ENCODE measurements at regions not wholly inside any gene's neighbourhood (a gene's known extent, or its start where the extent isn't known, plus 50 kb on each side); places are given as distances from the start of the nearest gene placed in this dataset.
"Not testable (repeated sequence)": the region's sequence is repeated elsewhere in the genome, so short reads cannot be mapped to it uniquely, and the experiment has no call there.

DNA sequence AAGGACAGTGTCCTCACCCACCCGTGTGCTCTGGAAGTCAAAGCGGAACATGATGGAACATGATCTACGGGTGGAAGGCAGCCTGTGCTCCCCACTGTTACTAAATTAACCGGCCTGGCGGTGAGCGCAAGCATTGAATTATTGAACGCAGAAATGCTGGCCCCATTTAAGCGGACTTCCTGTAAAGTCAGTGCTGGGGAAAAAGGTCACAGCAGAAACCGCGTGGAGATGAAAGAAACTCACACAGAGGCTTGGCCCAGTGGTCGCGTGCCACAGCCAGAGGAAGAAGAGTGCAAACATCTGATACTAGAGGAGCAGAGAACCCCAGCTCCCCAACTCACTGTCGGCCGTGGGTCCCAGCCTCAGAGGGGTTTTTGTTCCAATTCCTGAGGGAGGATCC lies 321.2 kb downstream of the ADGRD1 start:
- Histone ChIP-seq H3K27ac (no peak overlapping the region), H3K9me3 (no peaks in the 10 kb centered on the region), H3K27me3 (no peaks in the 10 kb centered on the region), H3K4me1 (no peaks in the 10 kb centered on the region), H3K4me3 (no peak overlapping the region), H3K36me3 (no peaks in the 10 kb centered on the region)
- intact Hi-C loops (cut with DNase I; ENCODE audit: low total_unique reads) (no loop called here), in situ Hi-C loops (cut with MboI; ENCODE audit: low sequenced_read_pairs in 4 of 4) (no loop called here)
- ATAC-seq: no peak
- DNase-seq: no peak
- no peak for TF ChIP-seq POLR2A (IDR thresholded peaks at IDR 0.05)
- TF ChIP-seq, protein P1, sequence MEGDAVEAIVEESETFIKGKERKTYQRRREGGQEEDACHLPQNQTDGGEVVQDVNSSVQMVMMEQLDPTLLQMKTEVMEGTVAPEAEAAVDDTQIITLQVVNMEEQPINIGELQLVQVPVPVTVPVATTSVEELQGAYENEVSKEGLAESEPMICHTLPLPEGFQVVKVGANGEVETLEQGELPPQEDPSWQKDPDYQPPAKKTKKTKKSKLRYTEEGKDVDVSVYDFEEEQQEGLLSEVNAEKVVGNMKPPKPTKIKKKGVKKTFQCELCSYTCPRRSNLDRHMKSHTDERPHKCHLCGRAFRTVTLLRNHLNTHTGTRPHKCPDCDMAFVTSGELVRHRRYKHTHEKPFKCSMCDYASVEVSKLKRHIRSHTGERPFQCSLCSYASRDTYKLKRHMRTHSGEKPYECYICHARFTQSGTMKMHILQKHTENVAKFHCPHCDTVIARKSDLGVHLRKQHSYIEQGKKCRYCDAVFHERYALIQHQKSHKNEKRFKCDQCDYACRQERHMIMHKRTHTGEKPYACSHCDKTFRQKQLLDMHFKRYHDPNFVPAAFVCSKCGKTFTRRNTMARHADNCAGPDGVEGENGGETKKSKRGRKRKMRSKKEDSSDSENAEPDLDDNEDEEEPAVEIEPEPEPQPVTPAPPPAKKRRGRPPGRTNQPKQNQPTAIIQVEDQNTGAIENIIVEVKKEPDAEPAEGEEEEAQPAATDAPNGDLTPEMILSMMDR (IDR thresholded peaks at IDR 0.05 in 4 of 5, conservative IDR thresholded peaks at IDR 0.05 in 1 of 5): no peak

DNA sequence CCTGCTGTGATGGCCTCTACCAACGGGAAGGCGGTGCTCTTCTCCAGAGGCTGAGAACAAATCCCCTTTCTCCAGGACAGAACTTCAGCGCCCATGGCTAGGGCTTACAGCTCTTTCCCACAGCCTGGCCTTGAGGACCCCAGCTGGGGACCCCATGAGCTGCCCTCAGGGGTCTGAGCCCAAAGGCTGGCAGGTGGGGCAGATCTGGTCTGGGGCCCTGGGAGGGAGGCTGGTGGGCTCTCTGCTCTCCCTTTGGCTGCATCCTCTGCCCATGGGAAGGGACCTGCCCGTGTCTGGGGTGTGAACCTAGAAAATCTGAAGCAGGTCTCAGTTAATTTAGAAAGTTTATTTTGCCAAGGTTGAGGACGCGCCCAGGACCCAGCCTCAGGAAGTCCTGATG lies 322.1 kb downstream of the ADGRD1 start:
- Histone ChIP-seq H3K27me3 (no peaks in the 10 kb centered on the region), H3K4me1 (no peaks in the 10 kb centered on the region), H3K36me3 (no peaks in the 10 kb centered on the region), H3K9me3 (no peaks in the 10 kb centered on the region), H3K27ac (no peak overlapping the region), H3K4me3 (no peak overlapping the region)
- DNase-seq (no peak), ATAC-seq (no peak)
- in situ Hi-C loops (cut with MboI; ENCODE audit: low sequenced_read_pairs in 4 of 4): no loop called here
- no peak for TF ChIP-seq POLR2A (IDR thresholded peaks at IDR 0.05)
- TF ChIP-seq, protein P1 (IDR thresholded peaks at IDR 0.05 in 4 of 5, conservative IDR thresholded peaks at IDR 0.05 in 1 of 5): no peak
- intact Hi-C loops (cut with DNase I; ENCODE audit: low total_unique reads): no loop called here

DNA sequence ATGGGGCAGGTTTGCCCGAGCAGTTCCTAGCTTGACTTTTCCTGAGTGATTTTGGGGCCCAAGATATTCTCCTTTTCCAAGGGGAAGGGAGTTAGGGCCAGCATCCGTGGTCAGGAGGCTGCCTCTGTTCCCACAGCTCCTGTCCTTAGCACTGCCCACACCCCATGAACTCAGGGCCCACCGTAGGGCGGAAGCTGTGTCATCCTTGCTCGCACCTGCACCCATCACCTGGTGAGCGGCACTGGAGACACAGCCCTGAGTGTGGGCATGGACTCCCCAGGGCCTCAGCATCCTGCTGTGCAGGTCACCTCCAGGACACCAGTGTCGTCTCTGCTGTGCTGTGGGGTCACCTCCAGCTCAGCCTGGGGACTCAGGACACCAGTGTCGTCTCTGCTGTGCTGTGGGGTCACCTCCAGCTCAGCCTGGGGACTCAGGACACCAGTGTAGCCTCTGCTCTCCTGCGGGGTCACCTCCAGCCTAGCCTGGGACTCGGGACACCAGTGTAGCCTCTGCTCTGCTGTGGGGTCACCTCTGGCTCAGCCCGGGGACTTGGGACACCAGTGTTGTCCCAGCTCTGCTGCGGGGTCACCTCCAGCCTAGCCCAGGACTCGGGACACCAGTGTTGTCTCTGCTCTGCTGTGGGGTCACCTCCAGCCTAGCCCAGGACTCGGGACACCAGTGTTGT lies 322.9 kb downstream of the ADGRD1 start:
- no peaks in the 10 kb centered on the region for H3K9me3 ChIP-seq
- no peaks in the 10 kb centered on the region for H3K36me3 ChIP-seq
- no peaks in the 10 kb centered on the region for H3K4me1 ChIP-seq
- H3K4me3 ChIP-seq: no peak overlapping the region
- ATAC-seq (no peak), DNase-seq (no peak)
- no peak overlapping the region for H3K27ac ChIP-seq
- no peaks in the 10 kb centered on the region for H3K27me3 ChIP-seq
- TF ChIP-seq, protein P1 (IDR thresholded peaks at IDR 0.05 in 4 of 5, conservative IDR thresholded peaks at IDR 0.05 in 1 of 5): no peak
- TF ChIP-seq POLR2A (IDR thresholded peaks at IDR 0.05): no peak
- intact Hi-C loops (cut with DNase I; ENCODE audit: low total_unique reads): no loop called here
- in situ Hi-C loops (cut with MboI; ENCODE audit: low sequenced_read_pairs in 4 of 4): no loop called here

DNA sequence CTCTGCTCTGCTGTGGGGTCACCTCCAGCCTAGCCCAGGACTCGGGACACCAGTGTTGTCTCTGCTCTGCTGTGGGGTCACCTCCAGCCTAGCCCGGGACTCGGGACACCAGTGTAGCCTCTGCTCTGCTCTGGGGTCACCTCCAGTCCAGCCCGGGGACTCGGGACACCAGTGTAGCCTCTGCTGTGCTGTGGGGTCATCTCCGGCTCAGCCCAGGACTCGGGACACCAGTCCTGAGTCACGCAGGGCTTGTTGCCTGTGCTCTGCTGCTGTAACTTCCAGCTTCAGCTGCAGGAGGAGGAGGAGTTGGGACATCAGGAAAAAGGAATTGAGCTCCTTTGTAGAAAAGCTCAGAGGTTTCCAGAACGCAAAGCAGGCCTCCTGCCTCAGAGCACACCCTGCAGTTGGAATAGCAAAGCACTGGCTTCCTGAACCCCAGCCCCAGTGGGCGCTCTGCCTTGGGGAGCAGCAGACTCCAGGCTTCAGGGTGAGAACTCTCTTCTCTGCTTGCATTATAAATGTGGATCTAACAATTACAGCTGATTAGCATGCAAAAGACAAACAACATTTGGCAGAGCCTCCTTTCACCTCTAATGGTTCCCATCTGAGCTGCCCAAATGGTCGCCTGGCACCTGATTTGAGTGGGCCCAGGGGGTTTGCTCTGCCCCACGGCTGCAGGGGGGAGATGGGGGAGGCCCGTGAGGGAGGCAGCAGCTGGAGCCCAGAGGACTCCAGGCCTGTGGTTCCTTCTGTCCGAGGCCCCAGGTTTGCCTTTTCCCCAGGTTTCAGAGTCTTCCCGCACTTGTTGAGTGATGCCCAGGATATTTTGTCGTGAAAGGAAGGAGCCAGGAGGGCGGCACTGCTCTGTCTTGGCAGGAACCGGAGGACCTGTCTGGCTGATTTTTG lies 323.7 kb downstream of the ADGRD1 start:
- H3K36me3 ChIP-seq; H3K9me3 ChIP-seq; intact Hi-C loops (cut with DNase I; ENCODE audit: low total_unique reads); ATAC-seq; H3K4me3 ChIP-seq; H3K27me3 ChIP-seq; DNase-seq; H3K4me1 ChIP-seq; H3K27ac ChIP-seq; in situ Hi-C loops (cut with MboI; ENCODE audit: low sequenced_read_pairs in 4 of 4): not testable (repeated sequence)

DNA sequence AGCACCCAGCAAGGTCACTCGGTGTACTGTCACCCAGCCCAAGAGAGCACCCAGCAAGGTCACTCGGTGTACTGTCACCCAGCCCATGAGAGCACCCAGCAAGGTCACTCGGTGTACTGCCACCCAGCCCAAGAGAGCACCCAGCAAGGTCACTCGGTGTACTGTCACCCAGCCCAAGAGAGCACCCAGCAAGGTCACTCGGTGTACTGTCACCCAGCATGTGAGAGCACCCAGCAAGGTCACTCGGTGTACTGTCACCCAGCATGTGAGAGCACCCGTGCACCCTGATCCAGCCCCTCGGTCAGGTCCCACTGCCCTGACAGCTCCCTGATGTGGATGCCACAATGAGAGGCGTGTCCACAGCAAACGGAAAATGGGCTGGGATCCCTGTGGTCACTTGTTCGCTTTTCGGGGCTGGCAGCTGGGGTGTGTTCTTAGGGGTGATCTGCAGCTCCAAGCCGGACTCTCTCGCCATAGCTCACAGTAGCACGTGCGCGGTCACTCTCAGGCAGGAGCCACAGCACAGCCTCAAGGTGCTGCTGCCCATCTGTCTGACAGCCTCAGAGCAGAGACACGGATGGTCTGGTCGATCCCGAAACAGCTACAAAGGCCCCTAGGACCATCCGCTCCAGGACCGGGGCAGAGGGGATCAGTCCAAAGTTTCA lies 324.9 kb downstream of the ADGRD1 start:
- H3K27me3 ChIP-seq; DNase-seq; H3K4me3 ChIP-seq; H3K4me1 ChIP-seq; in situ Hi-C loops (cut with MboI; ENCODE audit: low sequenced_read_pairs in 4 of 4); H3K36me3 ChIP-seq; H3K27ac ChIP-seq; ATAC-seq; H3K9me3 ChIP-seq; intact Hi-C loops (cut with DNase I; ENCODE audit: low total_unique reads): not testable (repeated sequence)

All from gastrocnemius medialis (tissue), 4 donors.